AG10803 (cell line): ENCODE measurements at regions not wholly inside any gene's neighbourhood (a gene's known extent, or its start where the extent isn't known, plus 50 kb on each side); places are given as distances from the start of the nearest gene placed in this dataset.

Experiments
- DNase-seq: peaks from one replicate; pipeline ENCODE4 v3.0.0; 2010; ENCODE audit warnings: low read depth
- H3K4me3 ChIP-seq: 2 replicates; pipeline ENCODE4 v1.5.1; 2011; ENCODE audit warnings: mild to moderate bottlenecking, low read length, control low read depth
- TF ChIP-seq, protein P1 (sequence below): conservative IDR thresholded peaks from 2 replicates; pipeline ENCODE4 v1.5.1; 2011; ENCODE audit warnings: mild to moderate bottlenecking, low read length, control low read depth, inconsistent platforms

DNA sequence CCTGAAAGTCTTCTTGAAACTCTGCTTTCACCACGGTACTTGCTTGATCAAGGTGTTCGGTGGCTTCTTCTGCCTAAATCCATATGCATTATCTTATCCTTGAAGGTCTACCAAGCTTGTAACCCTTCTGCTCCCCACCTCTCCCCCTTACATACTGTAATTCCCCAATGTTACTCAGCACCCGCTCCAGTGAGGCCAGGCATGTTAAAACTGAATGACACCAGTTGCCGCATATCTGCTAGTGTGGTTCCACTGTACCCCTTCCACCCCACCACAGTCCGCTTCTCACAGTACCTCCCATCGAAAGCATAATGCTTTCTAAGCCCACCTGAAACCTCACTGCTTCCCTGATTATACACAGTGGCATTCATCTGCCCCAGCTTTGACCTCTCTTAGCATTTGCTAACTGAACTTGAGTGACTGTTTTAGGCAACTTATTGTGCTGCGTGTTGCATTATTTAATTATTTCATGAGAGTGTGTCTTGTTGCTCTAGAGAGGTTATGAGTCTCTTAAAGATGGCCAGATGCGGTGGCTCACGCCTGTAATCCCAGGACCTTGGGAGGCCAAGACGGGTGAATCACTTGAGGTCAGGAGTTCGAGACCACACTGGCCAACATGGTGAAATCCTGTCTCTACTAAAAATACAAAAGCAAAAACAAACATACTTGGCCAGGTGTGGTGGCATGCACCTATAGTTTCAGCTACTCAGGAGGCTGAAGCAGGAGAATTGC is 87.6 kb upstream of the MBNL2 start:
- TF ChIP-seq, protein P1, sequence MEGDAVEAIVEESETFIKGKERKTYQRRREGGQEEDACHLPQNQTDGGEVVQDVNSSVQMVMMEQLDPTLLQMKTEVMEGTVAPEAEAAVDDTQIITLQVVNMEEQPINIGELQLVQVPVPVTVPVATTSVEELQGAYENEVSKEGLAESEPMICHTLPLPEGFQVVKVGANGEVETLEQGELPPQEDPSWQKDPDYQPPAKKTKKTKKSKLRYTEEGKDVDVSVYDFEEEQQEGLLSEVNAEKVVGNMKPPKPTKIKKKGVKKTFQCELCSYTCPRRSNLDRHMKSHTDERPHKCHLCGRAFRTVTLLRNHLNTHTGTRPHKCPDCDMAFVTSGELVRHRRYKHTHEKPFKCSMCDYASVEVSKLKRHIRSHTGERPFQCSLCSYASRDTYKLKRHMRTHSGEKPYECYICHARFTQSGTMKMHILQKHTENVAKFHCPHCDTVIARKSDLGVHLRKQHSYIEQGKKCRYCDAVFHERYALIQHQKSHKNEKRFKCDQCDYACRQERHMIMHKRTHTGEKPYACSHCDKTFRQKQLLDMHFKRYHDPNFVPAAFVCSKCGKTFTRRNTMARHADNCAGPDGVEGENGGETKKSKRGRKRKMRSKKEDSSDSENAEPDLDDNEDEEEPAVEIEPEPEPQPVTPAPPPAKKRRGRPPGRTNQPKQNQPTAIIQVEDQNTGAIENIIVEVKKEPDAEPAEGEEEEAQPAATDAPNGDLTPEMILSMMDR: no peak
- no peak overlapping the region for H3K4me3 ChIP-seq
- DNase-seq: no peak

DNA sequence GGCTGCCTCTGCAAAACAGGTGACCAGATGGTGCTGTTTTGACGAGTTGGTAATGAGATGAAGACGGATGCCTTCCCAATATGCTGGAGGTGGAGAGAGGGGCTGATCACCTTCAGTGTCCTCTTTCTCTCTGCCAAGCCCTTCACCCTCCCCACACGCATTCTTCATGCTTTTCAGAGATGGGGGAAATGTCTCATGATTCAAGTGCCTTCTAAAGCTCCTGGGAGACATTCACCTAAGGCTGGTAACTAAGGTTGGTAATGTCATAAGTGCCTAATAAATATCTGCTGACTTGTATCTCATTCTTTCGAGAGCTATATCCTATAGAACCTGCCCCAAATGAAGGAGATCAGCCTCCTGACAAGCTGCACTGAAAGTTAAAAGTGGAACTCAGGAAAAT is 86.2 kb upstream of the MBNL2 start:
- TF ChIP-seq, protein P1: no peak
- no peak for DNase-seq
- no peak overlapping the region for H3K4me3 ChIP-seq

- H3K4me3 ChIP-seq: no peak overlapping the region
- no peak for DNase-seq
- TF ChIP-seq, protein P1: no peak
Measured at GRCh38 chr13:97136418-97136817, 85.7 kb upstream of the MBNL2 start.

DNA sequence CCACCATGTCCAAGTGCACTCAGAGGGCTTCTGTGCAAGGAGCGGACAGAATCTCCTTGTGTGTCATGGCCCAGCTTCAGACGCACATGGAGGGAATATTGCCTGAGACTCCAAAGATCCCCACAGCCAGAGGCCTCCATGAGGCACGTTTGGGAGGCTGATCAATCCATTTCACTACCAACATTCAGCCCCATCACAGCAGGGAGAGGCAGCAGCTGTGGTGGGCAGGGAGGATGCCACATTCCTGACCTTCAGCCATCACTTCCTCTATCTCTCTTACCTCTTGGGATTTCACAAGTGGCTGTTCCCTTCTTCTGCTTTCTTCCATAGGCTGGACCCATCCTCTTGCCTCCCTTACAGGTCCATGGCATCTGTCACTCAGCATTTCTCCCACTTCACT is 82.4 kb upstream of the MBNL2 start:
- no peak overlapping the region for H3K4me3 ChIP-seq
- no peak for DNase-seq
- TF ChIP-seq, protein P1: no peak

DNA sequence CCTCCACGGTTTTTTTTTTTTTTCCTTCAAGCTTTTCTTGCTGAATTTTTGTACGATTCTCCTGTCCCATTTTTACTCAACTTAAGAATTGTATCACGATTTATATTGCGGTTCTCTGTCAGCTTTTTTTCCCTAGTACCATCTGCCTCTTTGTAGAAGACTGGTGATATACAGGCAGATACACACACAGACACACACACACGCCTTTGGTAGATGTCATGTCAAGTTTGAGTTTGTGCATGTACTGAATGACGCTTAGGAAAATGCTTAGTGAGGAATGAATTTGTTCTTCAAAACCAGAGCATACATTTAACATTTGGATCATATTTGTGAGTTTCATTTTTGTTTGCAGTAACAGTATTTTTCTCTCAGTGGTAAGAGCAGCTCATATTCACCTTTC is 82.0 kb upstream of the MBNL2 start:
- DNase-seq: no peak
- H3K4me3 ChIP-seq: no peak overlapping the region
- TF ChIP-seq, protein P1: no peak

GRCh38 chr13:97140611-97141010 is 81.5 kb upstream of the MBNL2 start:
- DNase-seq: peak; percentile 58
- TF ChIP-seq, protein P1: no peak
- H3K4me3 ChIP-seq: no peak overlapping the region

- TF ChIP-seq, protein P1: no peak
- no peak overlapping the region for H3K4me3 ChIP-seq
Measured at GRCh38 chr13:97141097-97141496, 81.0 kb upstream of the MBNL2 start.

More at GRCh38 chr13:97141097-97141496, 81.0 kb upstream of the MBNL2 start:
- no peak for DNase-seq
